ENCODE measurements at regions not wholly inside any gene's neighbourhood (a gene's known extent, or its start where the extent isn't known, plus 50 kb on each side); places are given as distances from the start of the nearest gene placed in this dataset.
"Not testable (repeated sequence)": the region's sequence is repeated elsewhere in the genome, so short reads cannot be mapped to it uniquely, and the experiment has no call there.

DNA sequence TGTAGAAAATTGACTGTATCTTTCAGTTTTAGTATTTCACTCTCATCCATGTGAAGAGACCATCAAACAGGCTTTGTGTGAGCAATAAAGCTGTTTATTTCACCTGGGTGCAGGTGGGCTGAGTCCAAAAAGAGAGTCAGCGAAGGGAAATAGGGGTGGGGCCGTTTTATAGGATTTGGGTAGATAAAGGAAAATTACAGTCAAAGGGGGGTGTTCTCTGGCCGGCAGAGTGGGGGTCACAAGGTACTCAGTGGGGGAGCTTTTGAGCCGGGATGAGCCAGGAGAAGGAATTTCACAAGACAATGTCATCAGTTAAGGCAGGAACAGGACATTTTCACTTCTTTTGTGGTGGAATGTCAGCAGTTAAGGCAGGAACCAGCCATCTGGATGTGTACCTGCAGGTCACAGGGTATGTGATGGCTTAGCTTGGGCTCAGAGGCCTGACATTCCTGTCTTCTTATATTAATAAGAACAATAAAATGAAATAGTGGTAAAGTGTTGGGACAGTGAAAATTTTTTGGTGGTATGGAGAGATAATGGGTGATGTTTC is 482.1 kb upstream of the ADGRL4 start:
- TF ChIP-seq POLR2AphosphoS5 (IDR thresholded peaks at IDR 0.05; ENCODE audit: low read depth); CTCF (IDR thresholded peaks at IDR 0.05; ENCODE audit: insufficient read depth, low read length); REST (IDR thresholded peaks at IDR 0.05; ENCODE audit: insufficient replicate concordance, low read depth); GABPA (IDR thresholded peaks at IDR 0.05; ENCODE audit: low read depth): not testable (repeated sequence)
